LNCaP clone FGC (cell line): ENCODE measurements at regions not wholly inside any gene's neighbourhood (a gene's known extent, or its start where the extent isn't known, plus 50 kb on each side); places are given as distances from the start of the nearest gene placed in this dataset.

Experiments
- DNase-seq: peaks from one replicate; pipeline ENCODE4 v3.0.0-alpha.2; 2011; ENCODE audit warnings: low read depth
- H3K4me3 ChIP-seq: 2 replicates; pipeline ENCODE4 v1.5.1; 2011; ENCODE audit warnings: mild to moderate bottlenecking, low read depth, low read length, control low read depth
- CTCF ChIP-seq: IDR thresholded peaks from 2 replicates; pipeline ENCODE4 v1.5.1; 2012; ENCODE audit warnings: mild to moderate bottlenecking; ENCODE audit not compliant: control insufficient read depth, insufficient read depth; ENCODE audit errors: extremely low read depth

GRCh38 chr14:43369710-43370564 is 1137.1 kb downstream of the FSCB start:
- no peak overlapping the region for H3K4me3 ChIP-seq
- no peak for DNase-seq
- TF ChIP-seq CTCF = no peak

GRCh38 chr14:43362586-43362985 is 1144.5 kb downstream of the FSCB start:
- no peak for DNase-seq
- TF ChIP-seq CTCF = no peak

GRCh38 chr14:43361751-43362150 is 1145.3 kb downstream of the FSCB start:
- H3K4me3 ChIP-seq = no peak overlapping the region
- DNase-seq = no peak
- no peak for TF ChIP-seq CTCF

More at GRCh38 chr14:43362586-43362985, 1144.5 kb downstream of the FSCB start:
- H3K4me3 ChIP-seq = no peak overlapping the region

GRCh38 chr14:43360239-43360638 is 1146.8 kb downstream of the FSCB start:
- no peak for TF ChIP-seq CTCF
- H3K4me3 ChIP-seq = no peak overlapping the region
- DNase-seq = no peak

- H3K4me3 ChIP-seq = no peak overlapping the region
- TF ChIP-seq CTCF = no peak
- DNase-seq = no peak
These were observed 1147.8 kb downstream of the FSCB start for GRCh38 chr14:43359317-43359716.

- no peak overlapping the region for H3K4me3 ChIP-seq
- no peak for DNase-seq
- TF ChIP-seq CTCF = no peak
These were observed 1150.0 kb downstream of the FSCB start for GRCh38 chr14:43356979-43357545.
